HG03097 (cell line): ENCODE measurements at regions not wholly inside any gene's neighbourhood (a gene's known extent, or its start where the extent isn't known, plus 50 kb on each side); places are given as distances from the start of the nearest gene placed in this dataset.

Source experiments
- ATAC-seq: cut with Tn5 transposase; IDR thresholded peaks from one replicate; pipeline ENCODE4 v1.9.1; 2021; ENCODE audit not compliant: unreplicated experiment, low FRiP score

DNA sequence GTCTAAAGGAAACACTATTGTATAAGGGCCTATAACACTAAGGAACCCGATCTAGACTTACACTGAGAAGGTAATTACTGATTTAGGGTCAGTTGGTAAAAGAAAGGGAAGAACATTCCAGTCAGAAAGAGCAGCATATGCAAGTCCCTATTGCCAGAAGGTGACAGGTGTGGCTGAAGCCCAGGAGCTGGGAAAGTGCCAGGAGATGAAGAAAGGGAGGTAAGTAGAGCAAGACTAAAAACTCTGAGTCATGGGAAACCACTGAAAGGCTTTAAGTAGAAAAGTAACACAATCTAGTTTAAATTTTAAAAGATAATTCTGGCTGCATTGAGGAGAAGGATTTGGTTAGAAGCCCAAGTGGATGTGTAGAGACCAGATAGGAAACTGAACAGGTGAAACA, 77.7 kb upstream of the INTU start:
- no peak for ATAC-seq

DNA sequence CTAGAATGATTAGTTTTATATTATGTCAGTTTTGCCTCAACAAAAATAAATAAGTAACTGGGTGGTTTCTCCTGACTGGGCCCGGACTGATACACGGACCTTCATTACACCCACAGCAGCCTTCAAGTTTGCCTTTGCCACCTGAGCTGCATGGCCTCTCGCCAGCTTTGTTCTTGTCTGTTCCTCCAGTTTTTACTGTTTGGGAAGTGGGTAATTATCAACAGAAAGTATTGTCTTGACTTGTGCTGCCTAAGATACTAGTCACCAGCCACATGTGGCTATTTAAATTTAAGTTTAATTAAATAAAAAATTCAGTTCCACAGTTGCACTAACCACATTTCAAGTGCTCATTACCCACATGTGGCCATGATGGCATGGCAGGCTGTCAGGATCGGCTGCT, 74.7 kb upstream of the INTU start:
- no peak for ATAC-seq

DNA sequence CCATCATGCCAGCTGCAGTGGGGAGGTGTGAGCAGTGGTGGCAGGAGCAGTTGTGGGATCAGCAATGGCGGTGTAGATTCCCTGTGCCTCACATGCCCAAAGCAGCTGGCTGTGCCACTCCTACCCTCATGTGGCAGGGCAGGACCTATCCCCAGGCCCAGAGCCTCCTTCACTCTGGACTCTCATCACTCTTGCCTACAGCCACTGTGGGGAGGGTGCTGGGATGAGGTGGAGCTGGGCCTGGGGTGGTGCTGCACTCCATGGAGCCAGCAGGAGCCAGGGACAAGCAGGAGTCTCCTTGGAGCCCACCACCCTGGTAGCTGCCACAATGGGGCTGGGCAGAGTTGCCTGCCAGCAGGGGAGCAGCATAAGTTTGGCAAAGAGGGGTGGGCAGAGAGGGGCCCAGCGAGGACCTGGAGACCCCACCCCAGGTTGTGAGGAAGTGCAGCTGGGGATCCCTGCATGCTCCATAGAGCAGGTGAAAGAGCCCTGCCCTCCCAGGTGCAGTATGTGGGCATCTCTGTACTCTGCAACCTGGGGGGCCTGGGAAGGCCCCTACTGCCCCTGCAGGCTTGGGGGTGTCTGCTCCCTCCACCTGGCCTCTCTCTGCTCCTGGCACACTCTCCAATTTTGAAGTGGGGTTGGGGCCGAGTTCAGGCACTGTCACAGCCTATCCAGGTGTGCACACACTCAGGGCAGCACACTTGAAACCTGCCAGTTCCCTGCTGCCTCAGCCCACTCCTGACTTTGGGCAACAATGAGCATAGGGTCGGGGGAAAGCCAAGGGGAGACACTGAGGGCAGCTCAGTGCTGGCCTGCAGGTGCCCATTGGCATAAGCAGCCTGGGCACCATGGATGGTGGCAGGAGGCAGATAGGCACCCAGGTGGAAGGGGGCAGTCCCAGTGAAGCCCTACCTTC, 74.0 kb upstream of the INTU start:
- ATAC-seq = no peak

DNA sequence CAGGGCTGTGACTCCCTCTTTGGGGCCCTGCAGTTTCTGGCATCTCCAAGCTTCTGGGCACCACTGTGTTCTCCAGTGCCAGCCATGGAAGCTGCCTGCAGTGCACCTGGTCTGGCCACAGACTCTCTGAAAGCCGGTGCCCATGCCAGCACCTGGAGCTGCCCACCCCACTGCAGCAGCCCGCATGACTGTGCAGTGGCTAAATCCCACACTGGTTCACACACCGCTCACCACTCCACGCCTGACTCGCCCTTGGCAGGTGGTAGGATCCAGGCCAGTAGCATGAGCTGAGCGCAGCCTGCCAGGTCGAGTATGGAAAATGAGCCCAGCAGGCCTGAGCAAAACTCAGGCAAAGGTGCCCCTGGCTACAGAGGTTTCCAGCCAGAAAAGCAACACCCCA, 72.8 kb upstream of the INTU start:
- no peak for ATAC-seq

DNA sequence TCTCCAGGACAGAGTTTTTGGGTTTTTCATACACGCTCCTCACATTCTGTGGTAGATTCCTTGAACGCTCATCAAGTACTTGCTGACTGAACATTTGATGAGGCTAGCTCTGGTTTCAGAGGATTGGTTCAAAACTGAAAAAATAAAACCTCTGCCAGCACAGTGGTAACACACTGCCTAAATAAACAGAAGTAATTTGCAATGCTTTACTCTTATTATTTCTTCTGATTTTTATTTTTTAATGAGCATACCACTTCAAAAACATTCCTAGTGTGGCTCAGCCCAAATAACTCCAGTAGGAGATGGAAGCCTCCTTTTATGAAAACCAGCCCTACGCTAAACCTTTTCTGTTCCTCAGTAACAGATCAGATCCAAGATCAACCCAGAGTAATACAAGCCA, 72.0 kb upstream of the INTU start:
- ATAC-seq = no peak

DNA sequence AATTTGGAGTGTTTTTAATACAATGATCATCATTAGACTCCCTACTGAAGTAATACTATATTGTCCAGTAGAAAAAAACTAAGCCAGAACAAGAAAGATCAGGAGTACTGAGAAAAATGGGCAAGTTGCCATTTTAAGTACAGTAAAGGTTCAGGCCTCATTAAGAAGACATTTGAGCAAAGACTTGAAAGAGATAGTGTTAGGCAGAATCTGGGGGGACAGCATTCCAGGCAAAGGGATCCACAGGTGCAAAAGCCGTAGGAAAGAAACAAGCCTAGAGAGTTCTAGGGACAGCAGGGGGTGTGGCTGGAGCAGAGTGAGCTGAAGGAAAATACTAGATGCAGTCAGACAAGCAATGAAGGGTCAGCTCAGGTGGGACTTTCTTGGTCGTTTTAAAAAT, 58.1 kb upstream of the INTU start:
- ATAC-seq = no peak

DNA sequence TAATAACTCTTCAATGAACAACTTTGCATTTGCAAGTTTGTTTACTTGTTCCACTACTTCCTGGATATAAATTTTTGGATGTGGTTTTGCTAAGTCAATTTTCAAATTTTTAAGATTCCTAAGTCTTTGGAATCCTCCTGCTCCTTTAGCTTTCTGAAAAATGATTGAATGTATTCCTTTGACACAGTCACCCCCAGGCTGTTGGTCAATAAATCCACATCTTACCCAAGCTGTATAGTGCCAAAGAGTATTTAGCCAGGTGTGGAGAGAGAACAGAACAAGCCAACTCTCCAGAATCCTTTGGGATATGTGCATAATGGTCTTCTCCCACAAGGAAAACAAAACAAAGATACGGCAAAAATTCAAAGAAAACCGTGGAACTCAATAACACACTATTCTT, 56.9 kb upstream of the INTU start:
- no peak for ATAC-seq

DNA sequence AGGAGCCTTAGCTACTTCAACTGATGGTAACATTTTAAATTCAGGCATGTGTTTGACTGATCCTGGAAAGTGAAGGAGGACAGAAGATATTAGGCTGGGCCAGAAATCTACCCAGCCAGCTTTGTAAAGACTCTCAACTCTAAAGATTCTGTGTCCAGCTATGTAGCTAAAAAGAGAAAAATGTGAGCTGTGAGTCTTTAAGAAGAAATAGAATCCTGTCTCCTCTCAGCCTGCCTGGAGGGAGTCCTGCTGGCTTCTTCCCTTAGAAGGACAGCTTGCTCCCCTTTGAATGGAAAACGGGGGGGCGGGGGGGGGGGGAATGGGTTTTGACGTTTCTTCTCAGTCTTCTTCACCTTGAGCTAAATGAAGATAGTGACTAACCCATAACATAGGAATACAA, 54.3 kb upstream of the INTU start:
- ATAC-seq = no peak

DNA sequence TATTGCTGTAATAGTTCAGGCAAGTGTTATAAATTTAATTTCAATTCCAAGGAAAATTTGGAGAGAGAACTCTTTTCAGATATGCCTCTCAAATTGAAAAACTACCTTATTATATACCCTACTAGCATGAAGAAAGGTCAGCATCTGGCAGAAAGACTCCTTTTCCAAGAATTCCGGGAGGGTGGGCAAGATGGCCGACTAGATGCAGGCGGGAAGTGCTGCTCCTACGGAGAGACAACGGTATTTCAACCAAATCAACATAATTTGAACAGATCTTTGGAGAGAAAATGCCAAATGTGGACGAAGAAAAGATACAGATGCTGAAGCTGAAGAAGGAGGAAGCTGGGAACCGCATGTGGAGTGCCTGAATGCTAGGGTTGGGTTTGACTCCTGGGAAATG, 53.8 kb upstream of the INTU start:
- ATAC-seq = no peak

DNA sequence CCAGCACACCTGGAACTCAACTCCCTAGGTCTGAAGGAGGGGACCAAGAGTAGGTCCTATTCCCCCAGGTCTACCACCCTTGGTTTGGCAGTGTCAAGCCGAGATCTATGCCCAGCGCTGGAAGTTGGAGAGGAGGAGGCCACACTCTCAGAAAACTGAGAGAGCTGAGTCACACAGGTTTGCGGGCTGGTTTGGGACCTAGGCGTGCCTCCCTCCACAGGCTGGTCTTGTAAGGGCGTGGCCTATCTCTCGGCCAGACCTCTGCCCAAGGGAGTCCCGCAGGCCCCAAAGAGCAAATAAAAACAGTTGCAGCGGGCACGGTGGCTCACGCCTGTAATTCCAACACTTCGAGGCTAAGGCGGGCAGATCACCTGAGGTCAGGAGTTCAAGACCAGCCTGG, 52.9 kb upstream of the INTU start:
- ATAC-seq = no peak

DNA sequence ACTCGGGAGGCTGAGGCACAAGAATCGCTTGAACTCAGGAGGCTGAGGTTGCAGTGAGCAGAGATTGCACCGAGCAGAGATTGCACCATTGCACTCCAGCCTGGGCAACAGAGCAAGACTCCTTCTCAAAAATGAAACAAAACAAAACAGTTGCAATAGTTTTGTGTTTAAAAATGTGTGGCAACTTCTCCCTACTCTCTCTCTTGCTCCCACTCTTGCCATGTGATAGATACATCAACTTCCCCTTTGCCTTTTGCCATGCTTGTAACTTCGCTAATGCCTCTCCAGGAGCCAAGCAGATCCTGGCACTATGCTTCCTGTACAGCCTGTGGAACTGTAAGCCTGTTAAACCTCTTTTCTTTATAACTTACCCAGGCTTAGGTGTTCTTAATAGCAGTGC, 52.5 kb upstream of the INTU start:
- no peak for ATAC-seq

DNA sequence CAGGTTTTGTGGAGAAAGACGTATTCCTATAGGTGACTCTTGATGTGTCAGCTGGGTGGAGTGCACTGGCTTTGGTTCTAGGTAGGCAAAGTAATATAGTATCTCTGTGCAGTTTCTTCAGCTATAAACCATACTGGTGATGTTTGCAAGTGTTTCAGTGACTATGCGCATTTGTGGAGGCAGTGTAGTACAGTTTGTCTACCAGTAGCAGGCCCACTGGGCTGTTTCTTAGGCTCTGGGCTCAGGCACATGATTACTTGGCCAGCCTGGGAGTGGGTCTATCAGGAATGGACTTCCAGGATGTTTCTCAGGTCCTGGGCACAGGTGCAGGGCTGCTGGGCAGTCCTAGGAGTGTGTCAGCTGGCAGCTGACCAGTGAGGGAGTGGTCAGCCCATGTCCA, 51.9 kb upstream of the INTU start:
- no peak for ATAC-seq
